ENCODE measurements at regions not wholly inside any gene's neighbourhood (a gene's known extent, or its start where the extent isn't known, plus 50 kb on each side); places are given as distances from the start of the nearest gene placed in this dataset.
"Not testable (repeated sequence)": the region's sequence is repeated elsewhere in the genome, so short reads cannot be mapped to it uniquely, and the experiment has no call there.

DNA sequence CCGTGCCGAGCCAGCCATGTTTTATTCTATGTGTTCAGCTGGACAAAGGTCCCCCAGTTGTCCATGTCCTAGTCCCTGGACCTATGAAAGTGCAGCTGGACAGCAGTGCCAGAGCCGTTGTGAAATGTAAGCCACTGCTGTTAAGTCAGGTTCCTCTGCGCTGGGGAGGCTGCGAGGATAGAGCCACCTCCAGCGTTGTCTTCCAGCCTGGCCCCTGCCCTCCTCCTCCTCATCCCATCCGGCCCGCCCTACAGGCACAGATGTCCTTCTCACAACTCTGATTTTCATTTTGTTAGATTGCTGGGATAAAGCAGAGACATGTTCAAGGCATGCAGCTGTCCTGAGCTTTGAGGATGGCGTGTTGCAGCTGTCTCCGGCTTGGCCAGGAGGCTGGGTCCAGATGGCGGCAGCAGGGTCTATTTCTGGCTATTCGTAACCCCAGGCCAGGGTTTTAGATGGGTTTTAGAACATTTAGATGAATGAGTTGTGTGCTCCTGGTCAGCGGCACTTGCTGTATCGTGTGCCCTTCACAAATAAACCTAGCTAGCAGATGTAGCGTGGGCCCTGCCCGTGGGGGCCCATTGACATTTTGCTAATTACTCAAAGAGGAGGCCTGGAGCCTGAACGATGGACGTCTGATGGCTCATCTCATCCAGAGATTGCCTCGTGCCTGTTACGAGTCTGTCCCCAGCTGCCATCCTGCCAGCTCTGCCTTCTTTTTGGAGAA lies 185.7 kb downstream of the LAT start:
- not testable (repeated sequence) for TF ChIP-seq TAF1 (IDR thresholded peaks at IDR 0.05; ENCODE audit: low read depth, low read length); POLR2A (IDR thresholded peaks at IDR 0.05; ENCODE audit: low read depth, low read length); POLR2AphosphoS5 (IDR thresholded peaks at IDR 0.05; ENCODE audit: low read depth, low read length); PAX5 (IDR thresholded peaks at IDR 0.05; ENCODE audit: insufficient read depth, low read length, severe bottlenecking)

Measured in GM12891 (cell line).